Spleen (tissue), 11 donors: ENCODE measurements at regions not wholly inside any gene's neighbourhood (a gene's known extent, or its start where the extent isn't known, plus 50 kb on each side); places are given as distances from the start of the nearest gene placed in this dataset.

Experiments used
- DNase-seq: peaks from one replicate; pipeline ENCODE4 v3.0.0-alpha.2; 2020
- H3K27ac ChIP-seq, 8 donors: fragments of 200-600 bp; sonication (generic) in 7 of 8; 1 replicate in 4 of 8; 2 replicates in 4 of 8; pipeline versions ENCODE4 v1.5.0 to v1.8.0; 2016 to 2021; ENCODE audit warnings: inconsistent platforms in 4 of 8, mild to moderate bottlenecking in 4 of 8, moderate library complexity in 1 of 8
- H3K27me3 ChIP-seq, 7 donors: fragments of 200-600 bp; sonication (generic) in 6 of 7; replicated peaks in 1 of 7; 1 replicate in 4 of 7; 2 replicates in 3 of 7; pipeline versions ENCODE4 v1.5.0 to v1.8.0; 2016 to 2021; ENCODE audit warnings: inconsistent platforms in 3 of 7, mild to moderate bottlenecking in 1 of 7
- H3K36me3 ChIP-seq, 6 donors: fragments of 200-600 bp; sonication (generic) in 5 of 6; 1 replicate in 4 of 6; 2 replicates in 2 of 6; pipeline versions ENCODE4 v1.5.0 to v1.8.0; 2016 to 2021; ENCODE audit warnings: inconsistent platforms in 2 of 6
- H3K4me1 ChIP-seq, 6 donors: fragments of 200-600 bp; sonication (generic) in 5 of 6; 1 replicate in 3 of 6; 2 replicates in 3 of 6; pipeline versions ENCODE4 v1.5.0 to v1.8.0; 2016 to 2021; ENCODE audit warnings: inconsistent platforms in 3 of 6
- H3K4me3 ChIP-seq, 8 donors: fragments of 200-600 bp; sonication (generic) in 7 of 8; 1 replicate in 4 of 8; 2 replicates in 4 of 8; pipeline versions ENCODE4 v1.5.0 to v1.8.0; 2016 to 2021; ENCODE audit warnings: inconsistent platforms in 4 of 8, mild to moderate bottlenecking in 4 of 8, moderate library complexity in 2 of 8
- H3K9me3 ChIP-seq, 8 donors: fragments of 200-600 bp; sonication (generic) in 7 of 8; 1 replicate in 4 of 8; 2 replicates in 4 of 8; pipeline versions ENCODE4 v1.5.0 to v1.8.0; 2016 to 2021; ENCODE audit warnings: inconsistent platforms in 4 of 8
- POLR2A ChIP-seq, 3 donors: fragments of 450-650 bp; IDR thresholded peaks; one replicate each; pipeline ENCODE4 v1.5.1; 2017; ENCODE audit warnings: antibody characterized with exemption in 3 of 3, mild to moderate bottlenecking in 1 of 3
- POLR2AphosphoS5 ChIP-seq, 3 donors: sonication (generic); formaldehyde crosslinking; IDR thresholded peaks; one replicate each; pipeline ENCODE4 v1.5.1; 2017; ENCODE audit warnings: antibody characterized with exemption in 3 of 3
- WGBS, 5 donors: extraction: QIAGEN DNeasy Blood & Tissue Kit in 3 of 5; methylation state at CpG; one replicate each; pipeline versions ENCODE4 v1.1.5 to v1.1.7; 2013 to 2018; 5-methylcytosine and 5-hydroxymethylcytosine counted together
- intact Hi-C: fragments of 100-400 bp; cut with DNase I; formaldehyde crosslinking; loops from one replicate; pipeline ENCODE4 v1.15.0; 2023; ENCODE audit warnings: low total_unique reads
- TF ChIP-seq, protein P1 (sequence below), 11 experiments: fragments of 200-600 bp in 7 of 11; fragments of 450-650 bp in 4 of 11; sonication (generic) in 4 of 11; IDR thresholded peaks in 8 of 11; conservative IDR thresholded peaks in 3 of 11; 1 replicate in 7 of 11; 2 replicates in 4 of 11; pipeline versions ENCODE4 v1.4.0 to v1.8.0; 2016 to 2021; ENCODE audit warnings: antibody characterized with exemption in 11 of 11, inconsistent platforms in 4 of 11, mild to moderate bottlenecking in 1 of 11
- donor health status: healthy with polysubstance abuse.
- donor health status: DM: no; HTN: no; CAD: no; lungs with moderate emphysema.
- donor health status: DM: no; HTN: no; CAD: no.
- donor health status: Bipolar disorder and iron deficiency.
- donor health status: healthy.
- donor health status: DM: no; HTN: no; CAD: no.
- donor health status: DM: yes; HTN: yes; CAD: no.

DNA sequence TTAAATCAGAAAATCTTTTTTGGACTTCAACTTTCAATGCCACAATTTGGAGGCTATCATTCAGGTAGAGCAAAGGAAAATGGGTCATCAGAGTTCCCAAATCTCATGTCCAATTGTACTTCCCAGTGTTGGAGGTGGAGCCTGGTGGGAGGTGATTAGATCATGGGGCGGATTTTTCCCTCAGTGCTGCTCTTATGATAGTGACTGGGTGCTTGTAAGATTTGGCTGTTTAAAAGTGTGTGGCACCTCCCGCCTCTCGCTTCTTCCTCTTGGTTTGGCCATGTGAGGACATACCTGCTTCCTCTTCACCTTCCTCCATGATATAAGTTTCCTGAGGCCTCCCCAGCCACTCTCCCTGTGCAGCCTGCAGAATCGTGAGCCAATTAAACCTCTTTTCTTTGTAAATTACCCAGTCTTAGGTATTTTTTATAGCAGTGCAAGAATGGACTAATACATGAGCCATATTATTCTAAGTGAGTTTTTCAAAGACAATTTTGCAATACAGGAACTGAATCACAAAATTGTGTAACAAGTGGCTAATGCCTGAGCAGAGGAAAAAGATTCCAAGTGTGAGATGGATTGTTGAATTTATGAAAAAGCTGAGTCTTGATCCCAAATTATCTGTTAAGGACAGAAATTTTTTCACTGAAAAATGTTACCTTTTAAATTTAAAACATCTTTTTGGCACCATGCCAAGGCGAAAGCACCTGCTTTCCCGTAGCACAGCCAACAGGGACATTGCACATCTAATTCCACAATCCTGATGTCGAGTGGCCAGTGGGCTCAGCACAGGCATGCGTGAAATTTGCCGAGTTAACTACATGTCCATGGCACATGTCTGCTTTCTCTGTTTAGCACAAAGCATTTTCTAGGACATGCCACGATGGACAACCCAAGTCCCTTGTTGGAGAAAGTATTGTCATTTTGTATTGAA lies 150.9 kb downstream of the COL6A3 start:
- peak overlapping the region in 2 of 8 donors; percentile 28 to 30 for H3K27ac ChIP-seq
- no peak for DNase-seq
- WGBS, 5 donors = 64 to 81% (median 75%) methylated on average over 10 of the region's 10 CpGs

DNA sequence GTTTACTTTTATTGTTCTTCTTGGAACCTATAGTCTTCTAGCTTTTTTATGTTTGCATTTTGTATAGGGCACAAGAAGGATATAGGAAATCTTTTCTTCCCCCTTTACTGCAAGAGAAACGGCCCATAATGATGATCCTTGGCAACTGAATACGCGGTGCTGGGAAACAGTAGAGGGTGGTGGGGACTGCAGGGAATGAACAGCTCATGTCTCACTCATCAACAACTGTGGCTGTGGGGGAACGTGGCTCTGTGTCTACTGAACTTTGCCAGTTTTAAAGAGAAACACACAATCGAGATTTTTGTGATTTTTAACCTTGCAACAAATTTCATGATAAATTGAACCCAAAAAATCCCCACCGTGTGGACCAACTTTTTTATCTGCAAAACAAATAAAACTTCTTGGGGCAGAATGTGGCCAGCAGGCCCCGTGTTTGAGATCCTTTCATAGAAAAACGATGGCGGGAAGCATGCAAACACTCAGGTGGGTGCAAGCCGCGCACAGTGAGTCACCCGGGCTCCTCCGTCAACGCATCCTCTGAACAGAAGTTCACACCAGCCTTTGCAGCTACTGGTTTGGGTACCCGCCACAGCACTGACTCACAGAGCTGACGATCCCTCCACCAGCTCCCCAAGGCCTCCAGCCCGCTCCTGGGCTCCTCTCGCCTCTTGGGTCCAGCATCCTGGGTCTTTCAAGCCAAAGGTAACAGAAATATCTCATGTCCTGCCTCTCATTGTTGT lies 149.3 kb downstream of the COL6A3 start:
- TF ChIP-seq POLR2AphosphoS5 (IDR thresholded peaks at IDR 0.05) (no peak), POLR2A (IDR thresholded peaks at IDR 0.05) (no peak)
- TF ChIP-seq, protein P1, sequence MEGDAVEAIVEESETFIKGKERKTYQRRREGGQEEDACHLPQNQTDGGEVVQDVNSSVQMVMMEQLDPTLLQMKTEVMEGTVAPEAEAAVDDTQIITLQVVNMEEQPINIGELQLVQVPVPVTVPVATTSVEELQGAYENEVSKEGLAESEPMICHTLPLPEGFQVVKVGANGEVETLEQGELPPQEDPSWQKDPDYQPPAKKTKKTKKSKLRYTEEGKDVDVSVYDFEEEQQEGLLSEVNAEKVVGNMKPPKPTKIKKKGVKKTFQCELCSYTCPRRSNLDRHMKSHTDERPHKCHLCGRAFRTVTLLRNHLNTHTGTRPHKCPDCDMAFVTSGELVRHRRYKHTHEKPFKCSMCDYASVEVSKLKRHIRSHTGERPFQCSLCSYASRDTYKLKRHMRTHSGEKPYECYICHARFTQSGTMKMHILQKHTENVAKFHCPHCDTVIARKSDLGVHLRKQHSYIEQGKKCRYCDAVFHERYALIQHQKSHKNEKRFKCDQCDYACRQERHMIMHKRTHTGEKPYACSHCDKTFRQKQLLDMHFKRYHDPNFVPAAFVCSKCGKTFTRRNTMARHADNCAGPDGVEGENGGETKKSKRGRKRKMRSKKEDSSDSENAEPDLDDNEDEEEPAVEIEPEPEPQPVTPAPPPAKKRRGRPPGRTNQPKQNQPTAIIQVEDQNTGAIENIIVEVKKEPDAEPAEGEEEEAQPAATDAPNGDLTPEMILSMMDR (IDR thresholded peaks at IDR 0.05 in 8 of 11, conservative IDR thresholded peaks at IDR 0.05 in 3 of 11) = no peak
- 82 to 93% (median 87%) methylated on average over 18 of the region's 18 CpGs for WGBS, 5 donors
- no peaks in the 10 kb centered on the region for H3K9me3 ChIP-seq
- H3K4me3 ChIP-seq = no peak overlapping the region
- DNase-seq = no peak
- peaks cover 0 to 8% (median 0%) of the 10 kb centered on the region in 6 donors for H3K4me1 ChIP-seq
- H3K27me3 ChIP-seq = peaks cover 0 to 7% (median 0%) of the 10 kb centered on the region in 7 donors
- intact Hi-C loops = no loop called here
- no peaks in the 10 kb centered on the region for H3K36me3 ChIP-seq
- H3K27ac ChIP-seq = no peak overlapping the region

More for the DNA sequence above, 150.9 kb downstream of the COL6A3 start:
- H3K27me3 ChIP-seq = no peaks in the 10 kb centered on the region
- H3K4me1 ChIP-seq = peaks cover 0 to 17% (median 4%) of the 10 kb centered on the region in 6 donors
- H3K36me3 ChIP-seq = no peaks in the 10 kb centered on the region
- H3K4me3 ChIP-seq = no peak overlapping the region
- H3K9me3 ChIP-seq = no peaks in the 10 kb centered on the region
- intact Hi-C loops = no loop called here
- no peak for TF ChIP-seq POLR2AphosphoS5 (IDR thresholded peaks at IDR 0.05)
- TF ChIP-seq, protein P1 (IDR thresholded peaks at IDR 0.05 in 8 of 11, conservative IDR thresholded peaks at IDR 0.05 in 3 of 11) = no peak
- TF ChIP-seq POLR2A (IDR thresholded peaks at IDR 0.05) = no peak

DNA sequence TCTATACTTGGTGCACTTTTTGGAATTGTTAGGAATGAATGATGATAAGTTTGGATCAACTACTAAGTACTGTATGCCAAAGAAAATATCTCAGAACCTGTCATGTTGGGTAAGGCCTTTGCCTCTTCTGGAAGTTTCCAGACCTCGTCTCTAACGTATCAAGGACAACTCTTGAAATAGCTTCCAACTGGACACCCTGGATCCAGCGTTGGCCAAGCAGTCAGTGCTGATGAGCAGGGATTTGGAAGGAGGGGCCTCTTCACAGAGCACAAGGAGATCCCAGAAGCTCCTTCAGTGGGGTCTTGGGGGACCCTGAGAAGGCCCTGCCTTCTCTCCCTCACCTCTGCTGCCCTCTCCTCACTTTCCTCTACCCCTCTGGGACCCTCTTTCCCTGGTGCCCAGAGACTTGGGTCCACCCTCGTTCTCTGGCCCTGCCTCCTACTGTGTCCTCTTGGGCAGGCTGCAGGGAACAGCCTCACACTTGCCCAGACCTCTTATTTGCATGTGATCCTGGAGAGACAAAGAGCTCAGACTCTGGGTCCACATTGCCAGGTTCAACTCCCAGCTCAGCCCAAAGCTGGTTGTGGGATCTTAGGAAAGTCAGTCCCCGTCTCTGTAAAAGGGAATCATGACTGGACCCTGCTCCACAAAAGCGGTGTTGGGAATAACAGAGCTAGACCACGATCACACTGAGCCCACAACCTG lies 145.8 kb downstream of the COL6A3 start:
- TF ChIP-seq, protein P1 (IDR thresholded peaks at IDR 0.05 in 8 of 11, conservative IDR thresholded peaks at IDR 0.05 in 3 of 11) = no peak
- TF ChIP-seq POLR2AphosphoS5 (IDR thresholded peaks at IDR 0.05) (no peak), POLR2A (IDR thresholded peaks at IDR 0.05) (no peak)
- H3K4me3 ChIP-seq = no peak overlapping the region
- H3K9me3 ChIP-seq = no peaks in the 10 kb centered on the region
- H3K27me3 ChIP-seq = peaks cover 0 to 26% (median 0%) of the 10 kb centered on the region in 7 donors
- H3K4me1 ChIP-seq = peaks cover 0 to 3% (median 0%) of the 10 kb centered on the region in 6 donors
- no peak overlapping the region for H3K27ac ChIP-seq
- intact Hi-C loops = no loop called here
- WGBS, 5 donors = 71 to 91% (median 85%) methylated on average over 7 of the region's 7 CpGs
- DNase-seq = no peak
- no peaks in the 10 kb centered on the region for H3K36me3 ChIP-seq
